Keratinocyte (primary cell): ENCODE measurements at regions not wholly inside any gene's neighbourhood (a gene's known extent, or its start where the extent isn't known, plus 50 kb on each side); places are given as distances from the start of the nearest gene placed in this dataset.

ENCODE experiments used
- DNase-seq: peaks from one replicate; pipeline ENCODE4 v3.0.0-alpha.2; 2011; ENCODE audit warnings: low read depth, missing footprints, low spot score
- FAIRE-seq: peaks from 2 replicates; lab custom pipeline; 2011; peaks lifted over from hg19 to GRCh38; lab: Jason Lieb, UNC
- H2AFZ ChIP-seq: 2 replicates; pipeline ENCODE4 v1.6.0; 2012; ENCODE audit warnings: low read length, control low read depth, inconsistent platforms; ENCODE audit not compliant: control insufficient read depth
- H3K27ac ChIP-seq: 2 replicates; pipeline ENCODE4 v1.5.1; 2011; ENCODE audit warnings: low read length; ENCODE audit not compliant: control insufficient read depth, insufficient read depth
- H3K27me3 ChIP-seq: 3 replicates; pipeline ENCODE4 v1.6.0; 2011; ENCODE audit warnings: low read length; ENCODE audit not compliant: control insufficient read depth, insufficient read depth; ENCODE audit errors: extremely low read depth
- H3K36me3 ChIP-seq, 2 experiments: 2 replicates in 1 of 2; 3 replicates in 1 of 2; pipeline ENCODE4 v1.5.1; 2011; ENCODE audit warnings: low read length in 2 of 2, mild to moderate bottlenecking in 1 of 2; ENCODE audit not compliant: control insufficient read depth in 2 of 2, insufficient read depth in 2 of 2; ENCODE audit errors: extremely low read depth in 1 of 2
- H3K4me1 ChIP-seq: 3 replicates; pipeline ENCODE4 v1.5.1; 2011; ENCODE audit warnings: low read length; ENCODE audit not compliant: control insufficient read depth, insufficient read depth; ENCODE audit errors: extremely low read depth
- H3K4me2 ChIP-seq: 3 replicates; pipeline ENCODE4 v1.6.0; 2011; ENCODE audit warnings: low read depth, low read length; ENCODE audit not compliant: control insufficient read depth, insufficient read depth; ENCODE audit errors: extremely low read depth
- H3K4me3 ChIP-seq, 3 experiments: fragments of 200-600 bp in 1 of 3; sonication (generic) in 1 of 3; 2 replicates in 2 of 3; 3 replicates in 1 of 3; pipeline ENCODE4 v1.5.1; 2011 to 2016; ENCODE audit warnings: low read length in 3 of 3, mild to moderate bottlenecking in 3 of 3, control low read depth in 2 of 3, inconsistent platforms in 1 of 3, low read depth in 1 of 3, mixed read lengths in 1 of 3, mixed run types in 1 of 3, moderate library complexity in 1 of 3; ENCODE audit not compliant: control insufficient read depth in 2 of 3, insufficient read depth in 2 of 3; ENCODE audit errors: extremely low read depth in 1 of 3
- H3K79me2 ChIP-seq: 2 replicates; pipeline ENCODE4 v1.6.0; 2012; ENCODE audit warnings: low read length; ENCODE audit not compliant: control insufficient read depth, insufficient read depth
- H3K9ac ChIP-seq: 3 replicates; pipeline ENCODE4 v1.6.0; 2011; ENCODE audit warnings: low read length; ENCODE audit not compliant: control insufficient read depth, insufficient read depth; ENCODE audit errors: extremely low read depth
- H3K9me1 ChIP-seq: 3 replicates; pipeline ENCODE4 v1.6.0; 2011; ENCODE audit warnings: low read length; ENCODE audit not compliant: control insufficient read depth, insufficient read depth; ENCODE audit errors: extremely low read depth
- H3K9me3 ChIP-seq: 2 replicates; pipeline ENCODE4 v1.5.1; 2012; ENCODE audit warnings: low read depth, low read length; ENCODE audit not compliant: control insufficient read depth
- H4K20me1 ChIP-seq: 3 replicates; pipeline ENCODE4 v1.6.0; 2011; ENCODE audit warnings: low read length; ENCODE audit not compliant: control insufficient read depth, insufficient read depth; ENCODE audit errors: extremely low read depth
- EZH2 ChIP-seq: IDR thresholded peaks from one replicate; pipeline ENCODE4 v1.6.1; 2012; ENCODE audit warnings: inconsistent platforms, mild to moderate bottlenecking, low read length, moderate library complexity
- dilution Hi-C: fragments of 300-500 bp; cut with MboI; formaldehyde crosslinking; loops from one replicate; pipeline ENCODE4 v1.7.0; 2020; ENCODE audit warnings: low sequenced_read_pairs; ENCODE audit not compliant: extremely low pct_ligation_motif_present
- TF ChIP-seq, protein P1 (sequence below), 3 experiments: IDR thresholded peaks in 1 of 3; conservative IDR thresholded peaks in 1 of 3; optimal IDR thresholded peaks in 1 of 3; 2 replicates in 2 of 3; 3 replicates in 1 of 3; pipeline versions ENCODE3 to v1.5.1; 2011; ENCODE audit warnings: low read length in 3 of 3, mild to moderate bottlenecking in 3 of 3, moderate library complexity in 2 of 3, control low read depth in 1 of 3, inconsistent platforms in 1 of 3; ENCODE audit not compliant: insufficient read depth in 2 of 3; ENCODE audit errors: extremely low read depth in 1 of 3

DNA sequence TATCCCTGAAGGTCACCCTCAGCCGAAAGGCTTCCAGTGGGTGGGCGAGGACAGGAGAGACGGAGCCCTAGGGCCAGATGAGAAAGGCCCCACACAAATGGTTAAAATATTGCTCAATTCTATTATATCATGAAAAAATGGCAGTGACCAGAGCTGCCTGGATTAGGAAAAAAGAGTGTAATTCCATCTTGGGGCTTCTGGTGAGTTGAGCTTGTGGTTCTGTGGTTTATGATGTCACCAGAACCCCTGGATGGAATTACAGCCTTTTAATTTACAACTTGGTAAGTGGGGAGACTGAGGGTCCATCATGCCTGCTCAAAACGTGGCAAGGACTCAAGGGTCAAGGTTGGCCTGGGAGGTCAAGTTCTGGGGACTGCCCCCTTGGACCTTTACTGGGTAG lies 55.5 kb upstream of the STC2 start:
- FAIRE-seq (no peak), DNase-seq (no peak)
- Histone ChIP-seq H3K9me3 (no peaks in the 10 kb centered on the region), H3K27me3 (no peaks in the 10 kb centered on the region), H3K27ac (no peak overlapping the region), H3K4me2 (no peak overlapping the region), H2AFZ (no peak overlapping the region), H3K9me1 (no peaks in the 10 kb centered on the region), H3K79me2 (no peaks in the 10 kb centered on the region), H4K20me1 (no peaks in the 10 kb centered on the region), H3K9ac (no peak overlapping the region), H3K4me3 (no peak overlapping the region), H3K36me3 (no peaks in the 10 kb centered on the region), H3K4me1 (no peaks in the 10 kb centered on the region)
- TF ChIP-seq, protein P1, sequence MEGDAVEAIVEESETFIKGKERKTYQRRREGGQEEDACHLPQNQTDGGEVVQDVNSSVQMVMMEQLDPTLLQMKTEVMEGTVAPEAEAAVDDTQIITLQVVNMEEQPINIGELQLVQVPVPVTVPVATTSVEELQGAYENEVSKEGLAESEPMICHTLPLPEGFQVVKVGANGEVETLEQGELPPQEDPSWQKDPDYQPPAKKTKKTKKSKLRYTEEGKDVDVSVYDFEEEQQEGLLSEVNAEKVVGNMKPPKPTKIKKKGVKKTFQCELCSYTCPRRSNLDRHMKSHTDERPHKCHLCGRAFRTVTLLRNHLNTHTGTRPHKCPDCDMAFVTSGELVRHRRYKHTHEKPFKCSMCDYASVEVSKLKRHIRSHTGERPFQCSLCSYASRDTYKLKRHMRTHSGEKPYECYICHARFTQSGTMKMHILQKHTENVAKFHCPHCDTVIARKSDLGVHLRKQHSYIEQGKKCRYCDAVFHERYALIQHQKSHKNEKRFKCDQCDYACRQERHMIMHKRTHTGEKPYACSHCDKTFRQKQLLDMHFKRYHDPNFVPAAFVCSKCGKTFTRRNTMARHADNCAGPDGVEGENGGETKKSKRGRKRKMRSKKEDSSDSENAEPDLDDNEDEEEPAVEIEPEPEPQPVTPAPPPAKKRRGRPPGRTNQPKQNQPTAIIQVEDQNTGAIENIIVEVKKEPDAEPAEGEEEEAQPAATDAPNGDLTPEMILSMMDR (optimal IDR thresholded peaks at IDR 0.05 in 1 of 3, IDR thresholded peaks at IDR 0.05 in 1 of 3, conservative IDR thresholded peaks at IDR 0.05 in 1 of 3; ENCODE audit: extremely low read depth in 1 of 3, insufficient read depth in 2 of 3, low read length in 3 of 3), result no peak
- TF ChIP-seq EZH2, result no peak
- dilution Hi-C loops, result no loop called here

DNA sequence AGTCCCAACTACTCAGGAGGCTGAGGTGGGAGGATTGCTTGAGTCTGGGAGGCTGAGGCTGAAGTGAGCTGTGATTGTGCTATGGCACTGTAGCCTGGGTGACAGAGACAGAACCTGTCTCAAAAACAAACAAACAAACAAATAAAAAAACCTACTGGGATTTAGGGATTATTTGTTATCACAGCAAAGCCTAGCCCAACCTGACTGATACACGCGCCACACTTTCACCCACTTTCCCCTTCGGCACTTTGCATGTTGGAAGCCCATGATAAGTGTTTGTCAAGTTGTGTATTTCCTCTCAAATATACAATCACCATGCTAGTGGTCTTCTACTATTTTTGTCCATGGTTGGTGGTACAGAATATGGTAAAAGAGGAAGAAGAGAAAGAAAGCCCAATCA lies 50.5 kb upstream of the STC2 start:
- H3K9ac ChIP-seq, result no peak overlapping the region

More for the DNA sequence above, 50.5 kb upstream of the STC2 start:
- no peaks in the 10 kb centered on the region for H3K27me3 ChIP-seq
- H3K36me3 ChIP-seq, result no peaks in the 10 kb centered on the region
- H3K4me1 ChIP-seq, result no peaks in the 10 kb centered on the region
- no peak overlapping the region for H2AFZ ChIP-seq
- no peaks in the 10 kb centered on the region for H4K20me1 ChIP-seq
- no peak overlapping the region for H3K4me2 ChIP-seq
- no peaks in the 10 kb centered on the region for H3K9me3 ChIP-seq
- no peaks in the 10 kb centered on the region for H3K9me1 ChIP-seq
- TF ChIP-seq, protein P1 (optimal IDR thresholded peaks at IDR 0.05 in 1 of 3, IDR thresholded peaks at IDR 0.05 in 1 of 3, conservative IDR thresholded peaks at IDR 0.05 in 1 of 3; ENCODE audit: extremely low read depth in 1 of 3, insufficient read depth in 2 of 3, low read length in 3 of 3), result no peak
- no peak for TF ChIP-seq EZH2
- DNase-seq (no peak), FAIRE-seq (no peak)
- H3K79me2 ChIP-seq, result no peaks in the 10 kb centered on the region
- dilution Hi-C loops, result no loop called here
- H3K4me3 ChIP-seq, result no peak overlapping the region
- H3K27ac ChIP-seq, result no peak overlapping the region
